ENCODE measurements at regions not wholly inside any gene's neighbourhood (a gene's known extent, or its start where the extent isn't known, plus 50 kb on each side); places are given as distances from the start of the nearest gene placed in this dataset.

GRCh38 chr1:4323309-4323708 lies 331.1 kb upstream of the AJAP1 start:
- Mint-ChIP-seq H3K9me3 (ENCODE audit: low read depth, unreplicated experiment) (peaks cover 5% of the 10 kb centered on the region), H3K36me3 (ENCODE audit: insufficient read depth, unreplicated experiment) (no peaks in the 10 kb centered on the region), H3K27ac (ENCODE audit: unreplicated experiment) (no peak overlapping the region), H3K27me3 (ENCODE audit: unreplicated experiment) (no peaks in the 10 kb centered on the region), H3K4me1 (ENCODE audit: low read depth, unreplicated experiment) (no peaks in the 10 kb centered on the region), H3K4me3 (ENCODE audit: low read depth, unreplicated experiment) (no peak overlapping the region)
- intact Hi-C loops (cut with micrococcal nuclease; ENCODE audit: unreplicated experiment): no loop called here
- CTCF ChIA-PET: no interaction called here
- BruUV-seq (replicated peaks): no TSS peak
- TF ChIP-seq CTCF (IDR thresholded peaks at IDR 0.05; ENCODE audit: unreplicated experiment): no peak
- DNase-seq: no peak

- no TSS peak for BruUV-seq (replicated peaks)
- Mint-ChIP-seq H3K36me3 (ENCODE audit: insufficient read depth, unreplicated experiment) (no peaks in the 10 kb centered on the region), H3K4me3 (ENCODE audit: low read depth, unreplicated experiment) (no peak overlapping the region), H3K27me3 (ENCODE audit: unreplicated experiment) (no peaks in the 10 kb centered on the region), H3K9me3 (ENCODE audit: low read depth, unreplicated experiment) (peaks cover 7% of the 10 kb centered on the region), H3K27ac (ENCODE audit: unreplicated experiment) (no peak overlapping the region), H3K4me1 (ENCODE audit: low read depth, unreplicated experiment) (no peaks in the 10 kb centered on the region)
- CTCF ChIA-PET: no interaction called here
- no peak for DNase-seq
- no peak for TF ChIP-seq CTCF (IDR thresholded peaks at IDR 0.05; ENCODE audit: unreplicated experiment)
- intact Hi-C loops (cut with micrococcal nuclease; ENCODE audit: unreplicated experiment): no loop called here
Measured at GRCh38 chr1:4324525-4324924, 329.9 kb upstream of the AJAP1 start.

GRCh38 chr1:4327142-4327541 lies 327.3 kb upstream of the AJAP1 start:
- Mint-ChIP-seq H3K4me3 (ENCODE audit: low read depth, unreplicated experiment) (no peak overlapping the region), H3K27me3 (ENCODE audit: unreplicated experiment) (no peaks in the 10 kb centered on the region), H3K27ac (ENCODE audit: unreplicated experiment) (no peak overlapping the region), H3K4me1 (ENCODE audit: low read depth, unreplicated experiment) (no peaks in the 10 kb centered on the region), H3K36me3 (ENCODE audit: insufficient read depth, unreplicated experiment) (no peaks in the 10 kb centered on the region), H3K9me3 (ENCODE audit: low read depth, unreplicated experiment) (peaks cover 8% of the 10 kb centered on the region)
- CTCF ChIA-PET: no interaction called here
- no peak for DNase-seq
- intact Hi-C loops (cut with micrococcal nuclease; ENCODE audit: unreplicated experiment): no loop called here
- no TSS peak for BruUV-seq (replicated peaks)
- TF ChIP-seq CTCF (IDR thresholded peaks at IDR 0.05; ENCODE audit: unreplicated experiment): no peak

GRCh38 chr1:4328402-4329071 lies 325.9 kb upstream of the AJAP1 start:
- intact Hi-C loops (cut with micrococcal nuclease; ENCODE audit: unreplicated experiment): no loop called here
- CTCF ChIA-PET: no interaction called here
- H3K27ac Mint-ChIP-seq (ENCODE audit: unreplicated experiment): no peak overlapping the region
- H3K4me1 Mint-ChIP-seq (ENCODE audit: low read depth, unreplicated experiment): no peaks in the 10 kb centered on the region
- no TSS peak for BruUV-seq (replicated peaks)
- no peaks in the 10 kb centered on the region for H3K36me3 Mint-ChIP-seq (ENCODE audit: insufficient read depth, unreplicated experiment)
- TF ChIP-seq CTCF (IDR thresholded peaks at IDR 0.05; ENCODE audit: unreplicated experiment): no peak
- DNase-seq: no peak
- peaks cover 8% of the 10 kb centered on the region for H3K9me3 Mint-ChIP-seq (ENCODE audit: low read depth, unreplicated experiment)
- no peak overlapping the region for H3K4me3 Mint-ChIP-seq (ENCODE audit: low read depth, unreplicated experiment)
- no peaks in the 10 kb centered on the region for H3K27me3 Mint-ChIP-seq (ENCODE audit: unreplicated experiment)
